Fibroblast of gingiva (primary cell): ENCODE measurements at regions not wholly inside any gene's neighbourhood (a gene's known extent, or its start where the extent isn't known, plus 50 kb on each side); places are given as distances from the start of the nearest gene placed in this dataset.
"Not testable (repeated sequence)": the region's sequence is repeated elsewhere in the genome, so short reads cannot be mapped to it uniquely, and the experiment has no call there.

Experiments used
- DNase-seq: peaks from one replicate; pipeline ENCODE4 v3.0.0-alpha.2; 2011; ENCODE audit warnings: low read depth

DNA sequence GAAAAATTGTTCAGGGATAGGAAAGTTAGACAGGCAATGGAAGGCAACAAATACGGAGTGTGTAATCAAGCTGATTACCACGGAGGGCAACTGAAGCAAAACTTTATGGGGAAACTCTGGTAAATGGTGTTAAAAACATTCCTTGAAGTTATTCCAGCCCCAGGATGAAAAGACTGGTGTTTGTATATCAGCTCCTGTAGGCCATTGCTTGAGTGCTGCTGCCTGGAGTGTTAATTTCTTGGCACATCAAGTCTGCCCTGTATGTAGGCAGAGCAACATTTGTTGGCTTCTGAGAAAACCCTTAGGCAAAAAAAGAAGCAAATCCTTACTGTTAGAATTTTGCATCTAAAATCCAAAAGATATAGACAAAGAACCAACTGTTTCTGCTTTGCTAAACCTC, 686.5 kb upstream of the ACO1 start:
- DNase-seq = no peak

DNA sequence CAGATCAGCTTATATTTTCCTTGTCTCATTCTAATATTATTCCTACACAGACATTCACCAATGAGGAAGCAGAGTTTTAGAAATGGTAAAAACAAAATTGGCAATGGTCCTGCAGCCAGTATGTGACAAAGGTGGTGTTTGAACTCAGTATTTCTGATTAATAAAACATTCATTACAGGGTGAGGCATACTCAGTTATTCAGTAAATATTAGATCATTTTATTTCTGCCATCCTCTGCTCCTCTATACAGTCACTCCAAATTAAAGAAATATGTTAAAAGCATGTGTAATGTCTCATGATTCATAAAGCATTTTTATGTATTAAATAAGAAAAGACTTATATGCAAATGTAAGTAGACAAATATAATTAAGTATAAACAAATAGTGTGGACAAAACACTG, 684.6 kb upstream of the ACO1 start:
- DNase-seq = no peak

DNA sequence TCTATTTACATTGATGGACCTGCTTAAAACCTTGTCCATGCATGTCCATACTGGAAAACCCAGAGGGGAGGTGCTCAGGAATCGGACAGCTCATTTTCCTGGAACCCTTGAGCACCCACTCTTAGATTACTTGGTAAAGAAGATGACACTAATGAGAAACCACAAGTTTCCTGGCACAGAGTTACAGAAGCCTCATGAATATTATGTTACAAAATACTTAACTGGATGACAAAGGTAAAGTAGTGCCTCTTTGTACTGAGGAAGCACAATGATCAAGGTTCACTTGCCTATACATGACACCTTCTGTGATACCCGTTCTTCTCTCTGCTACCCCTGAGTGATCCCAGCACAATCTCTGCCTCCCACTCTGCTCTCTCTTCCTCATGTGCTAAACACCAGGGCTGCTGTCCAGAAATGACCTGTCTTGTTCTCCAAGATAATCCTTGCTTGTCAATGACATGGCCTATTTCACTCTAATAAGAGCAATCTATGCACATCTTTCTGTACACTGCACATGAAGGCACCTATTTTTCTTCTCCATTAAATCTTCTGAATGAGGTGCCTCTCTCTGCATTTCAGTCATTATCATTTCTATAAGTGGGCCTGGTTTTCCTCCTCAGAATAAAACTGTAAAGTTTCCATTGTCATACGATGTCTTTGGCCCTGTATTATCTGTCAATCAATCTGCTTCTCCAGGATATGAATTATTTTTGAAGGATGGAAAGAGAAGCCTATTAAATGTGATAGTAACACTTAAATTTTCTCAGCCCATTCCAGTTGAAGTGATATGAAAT, 684.0 kb upstream of the ACO1 start:
- DNase-seq = no peak

- peak; percentile 1 for DNase-seq
These were observed 681.5 kb upstream of the ACO1 start for GRCh38 chr9:31702957-31703356.

- DNase-seq = no peak
These were observed 669.2 kb upstream of the ACO1 start for GRCh38 chr9:31715250-31715649.

DNA sequence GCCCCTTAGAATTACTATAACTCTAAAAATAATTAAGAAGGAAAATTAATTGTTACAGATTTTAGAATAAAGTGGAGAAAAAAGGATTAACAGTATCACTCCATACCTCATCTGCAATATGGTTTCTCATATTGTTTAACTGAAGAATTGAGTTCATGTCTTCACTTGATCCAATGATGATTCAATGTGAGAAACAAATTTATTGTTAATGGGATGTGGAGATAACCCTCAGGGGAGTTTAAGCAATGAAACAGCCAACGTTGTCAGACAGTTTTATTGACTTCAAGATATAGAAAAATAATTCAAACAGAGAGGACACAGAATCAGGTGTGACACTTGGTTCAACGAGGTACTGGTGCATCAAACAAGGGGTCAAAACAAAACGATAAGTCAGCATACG, 665.2 kb upstream of the ACO1 start:
- no peak for DNase-seq

DNA sequence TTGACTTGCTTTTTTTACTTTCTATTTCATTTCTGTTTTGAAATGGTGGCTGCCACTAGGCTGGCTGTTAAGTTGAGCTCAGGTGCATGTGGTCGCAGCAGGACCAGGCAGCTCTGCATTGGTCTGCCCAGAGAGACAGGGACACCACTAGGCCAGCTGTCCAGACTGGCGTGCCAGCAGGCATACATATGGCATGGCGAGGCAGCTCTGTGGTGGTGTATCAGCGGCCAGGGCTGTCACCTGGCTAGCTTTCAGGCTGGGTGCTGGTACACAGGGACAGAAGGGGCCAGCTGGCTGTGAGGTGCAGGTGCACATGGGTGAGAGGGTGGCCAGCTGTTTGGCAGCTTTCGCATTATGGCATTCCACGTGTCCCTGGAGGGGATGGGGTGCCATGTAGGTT, 654.0 kb upstream of the ACO1 start:
- DNase-seq = no peak

GRCh38 chr9:31733166-31733565, 651.3 kb upstream of the ACO1 start:
- no peak for DNase-seq

- no peak for DNase-seq
These were observed 647.8 kb upstream of the ACO1 start for GRCh38 chr9:31736581-31737179.

GRCh38 chr9:31740705-31741104, 643.7 kb upstream of the ACO1 start:
- no peak for DNase-seq

DNA sequence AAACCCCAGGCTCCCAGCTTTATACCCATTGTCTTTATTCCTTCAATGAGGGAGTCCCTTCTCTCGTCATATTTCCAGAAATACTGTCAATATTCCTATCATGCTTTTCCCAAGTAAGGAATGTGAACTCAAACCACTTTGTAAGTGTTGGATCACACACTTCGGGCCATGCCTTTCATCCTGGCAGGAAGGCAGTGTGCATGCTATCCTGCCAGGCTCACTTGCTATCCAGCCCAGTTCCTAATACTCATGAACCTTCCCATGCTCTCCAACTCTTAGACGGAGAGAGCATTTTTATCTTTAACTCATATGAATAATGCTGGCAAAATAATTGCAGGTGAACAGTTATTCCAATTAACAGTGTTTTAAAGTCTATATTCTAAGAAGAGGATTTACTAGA, 639.9 kb upstream of the ACO1 start:
- DNase-seq = no peak

GRCh38 chr9:31745468-31745867, 639.0 kb upstream of the ACO1 start:
- no peak for DNase-seq

DNA sequence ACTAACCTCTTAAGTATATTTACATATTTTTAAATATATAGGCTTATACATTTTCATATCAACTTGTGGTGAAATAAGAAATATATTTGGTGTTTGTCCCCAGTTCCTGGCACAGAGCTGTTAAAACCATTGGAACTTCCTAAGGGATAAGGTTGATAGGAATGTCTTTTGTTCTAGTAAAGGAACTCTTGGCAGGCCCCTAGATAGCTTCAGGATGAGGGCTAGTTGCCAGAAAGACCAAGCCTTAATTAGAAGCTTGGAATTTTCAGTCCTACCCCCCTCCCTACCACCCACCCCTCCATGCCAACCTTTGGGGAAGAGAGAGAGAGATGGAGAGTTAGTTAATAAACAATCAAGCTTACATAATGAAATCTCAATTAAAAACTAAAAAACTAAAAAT, 638.6 kb upstream of the ACO1 start:
- DNase-seq = no peak

DNA sequence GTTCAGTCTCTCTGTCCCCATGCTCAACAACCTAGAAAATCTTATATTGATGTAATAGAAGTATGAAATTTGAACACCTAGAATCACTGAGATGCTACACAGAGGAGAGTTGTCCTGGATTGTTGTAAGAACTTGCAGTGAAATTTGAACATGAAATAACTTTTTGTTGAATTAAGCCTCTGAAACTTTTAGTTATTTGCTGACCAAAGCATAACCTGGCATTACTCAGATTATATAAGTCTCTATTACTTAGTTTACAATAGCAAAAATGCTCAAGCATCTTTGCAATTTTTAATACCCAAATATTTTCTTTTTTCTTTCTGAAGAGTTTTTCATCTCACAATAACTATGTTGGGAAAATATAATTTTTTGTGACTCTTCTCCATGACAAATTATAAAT, 630.7 kb upstream of the ACO1 start:
- no peak for DNase-seq

GRCh38 chr9:31759703-31760102, 624.7 kb upstream of the ACO1 start:
- no peak for DNase-seq

DNA sequence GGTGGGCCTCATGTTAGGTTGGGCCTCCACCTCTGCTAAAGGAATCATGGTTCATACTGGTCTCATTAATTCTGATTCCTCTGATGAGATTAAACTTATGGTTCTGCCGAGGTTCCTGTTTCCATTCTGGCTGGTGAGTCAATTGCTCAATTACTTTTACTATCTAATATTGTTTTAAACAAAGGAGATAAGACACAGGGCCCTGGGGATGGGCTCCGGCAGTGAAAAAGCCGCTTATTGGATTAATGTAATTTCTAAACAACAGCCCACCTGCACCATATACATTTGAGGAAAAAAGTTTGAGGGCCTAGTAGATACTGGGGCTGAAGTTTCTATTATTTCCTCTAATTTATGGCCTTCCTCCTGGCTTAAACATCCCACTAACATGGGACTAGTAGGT, 610.4 kb upstream of the ACO1 start:
- not testable (repeated sequence) for DNase-seq

- DNase-seq = no peak
These were observed 609.9 kb upstream of the ACO1 start for GRCh38 chr9:31774571-31774970.

- DNase-seq = no peak
These were observed 608.0 kb upstream of the ACO1 start for GRCh38 chr9:31776471-31776870.

DNA sequence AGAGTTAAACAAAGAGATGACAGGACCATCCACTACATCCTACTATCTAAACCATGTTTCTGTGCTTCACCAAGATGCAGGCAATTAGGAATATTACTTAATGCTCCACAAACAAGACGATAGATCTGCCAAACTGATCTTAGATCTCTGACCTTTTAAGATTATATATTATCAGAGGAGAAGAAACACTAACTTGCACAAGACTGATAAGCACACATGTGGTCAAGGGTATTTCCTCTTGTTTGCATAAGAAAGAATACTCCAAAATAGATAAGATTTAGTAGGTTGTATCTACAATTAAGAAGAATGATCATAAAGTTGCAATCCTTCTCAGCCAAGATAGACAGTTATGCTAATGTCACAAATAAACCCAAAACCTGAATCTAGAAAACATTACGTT, 601.0 kb upstream of the ACO1 start:
- DNase-seq = no peak

- no peak for DNase-seq
These were observed 593.7 kb upstream of the ACO1 start for GRCh38 chr9:31790720-31791119.

GRCh38 chr9:31799953-31800609, 584.4 kb upstream of the ACO1 start:
- no peak for DNase-seq

DNA sequence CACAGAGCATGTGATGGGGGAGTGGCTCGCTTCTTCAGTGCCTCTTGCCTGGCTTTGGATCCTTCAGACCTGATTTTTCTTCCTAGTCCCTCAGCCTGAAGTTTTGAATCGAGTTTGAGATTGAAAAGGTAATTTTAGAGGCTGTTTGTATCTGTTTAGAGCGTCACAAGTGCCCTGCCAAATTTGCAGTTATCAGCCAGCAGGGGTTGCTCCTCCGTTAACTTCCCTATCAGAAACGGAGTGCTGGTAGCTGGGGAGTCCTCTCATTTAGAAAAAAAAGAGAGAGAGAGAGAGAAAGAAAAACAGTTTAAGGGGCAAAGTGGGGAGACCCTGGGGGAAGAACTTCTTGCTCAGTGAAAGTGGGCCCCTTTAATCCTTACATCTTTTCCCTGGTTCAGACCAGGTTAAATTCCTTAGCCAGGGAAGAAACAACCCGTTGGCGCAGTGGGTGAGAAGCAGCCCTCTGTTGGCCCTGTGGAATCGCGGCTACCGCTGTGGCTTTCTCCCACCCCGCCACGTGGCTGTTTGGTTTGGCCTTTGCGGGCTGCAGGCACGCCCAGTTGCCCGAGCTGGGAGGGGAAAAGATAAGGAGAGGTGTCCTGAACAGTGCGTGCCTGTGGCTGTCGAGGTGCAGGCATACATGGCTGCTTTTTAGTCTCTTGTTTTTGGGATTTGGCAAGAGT, 576.7 kb upstream of the ACO1 start:
- no peak for DNase-seq

- no peak for DNase-seq
These were observed 575.7 kb upstream of the ACO1 start for GRCh38 chr9:31808766-31809165.
